HCT116 (cell line): ENCODE measurements at regions not wholly inside any gene's neighbourhood (a gene's known extent, or its start where the extent isn't known, plus 50 kb on each side); places are given as distances from the start of the nearest gene placed in this dataset.

Source experiments
- ATAC-seq: fragments of 200-7000 bp; cut with Tn5 transposase; 2 replicates; pipeline ENCODE4 v1.9.1; 2020; ENCODE audit warnings: mild to moderate bottlenecking, moderate library complexity
- BruUV-seq: library from RNA; stranded (reverse); fragments of 400-500 nt; replicated peaks from 2 replicates; lab custom pipeline; 2021; lab: Mats Ljungman, UMichigan
- CTCF ChIA-PET: fragments of 300-600 bp; sonication (Branson Sonifier 250); formaldehyde crosslinking; loops from one replicate; lab custom pipeline; 2021; ENCODE audit warnings: antibody characterized with exemption; lab: Charles Lee
- POLR2A ChIA-PET: fragments of 300-600, 350-600 bp; sonication (Branson Sonifier 250); formaldehyde crosslinking; loops from one replicate; lab custom pipeline; 2021; ENCODE audit warnings: antibody characterized with exemption; lab: Charles Lee
- RAD21 ChIA-PET, 2 experiments: fragments of 300-600 bp; sonication (Branson Sonifier 250); formaldehyde crosslinking; loops; one replicate each; lab custom pipeline; 2023; ENCODE audit warnings: low total read pairs in 2 of 2; ENCODE audit not compliant: uncharacterized antibody in 2 of 2, unreplicated experiment in 2 of 2, low non-redundant PET in 1 of 2; lab: Charles Lee
- DNase-seq: peaks from one replicate; pipeline ENCODE4 v3.0.0-alpha.2; 2010; ENCODE audit warnings: low read depth, low spot score
- H2AFZ ChIP-seq: fragments of 200-600 bp; shearing (Covaris generic), sonication (generic); 2 replicates; pipeline ENCODE4 v1.6.1; 2017; ENCODE audit warnings: low read depth, mixed run types, mixed read lengths, antibody characterized with exemption, low read length; ENCODE audit not compliant: poor library complexity, severe bottlenecking
- H3K27ac ChIP-seq: 2 replicates; pipeline ENCODE4 v1.5.1; 2012; ENCODE audit warnings: low read depth, low read length
- H3K27me3 ChIP-seq: fragments of 200-600 bp; sonication (generic); 2 replicates; pipeline ENCODE4 v1.6.1; 2016; ENCODE audit warnings: mixed run types, low read length, mixed read lengths; ENCODE audit not compliant: insufficient read depth
- H3K36me3 ChIP-seq, 2 experiments: fragments of 200-500 bp in 1 of 2; fragments of 200-600 bp in 1 of 2; sonication (Bioruptor generic) in 1 of 2; sonication (generic) in 1 of 2; 2 replicates each; pipeline versions ENCODE4 v1.5.1 to v1.6.1; 2014 to 2016; ENCODE audit warnings: low read length in 2 of 2, inconsistent platforms in 1 of 2, mixed read lengths in 1 of 2, mixed run types in 1 of 2; ENCODE audit not compliant: insufficient read depth in 2 of 2, control insufficient read depth in 1 of 2
- H3K4me1 ChIP-seq, 2 experiments: fragments of 200-600 bp in 1 of 2; sonication (generic) in 1 of 2; 2 replicates each; pipeline versions ENCODE4 v1.5.1 to v1.6.1; 2012 to 2017; ENCODE audit warnings: low read length in 2 of 2, inconsistent platforms in 1 of 2, mild to moderate bottlenecking in 1 of 2, mixed read lengths in 1 of 2, mixed run types in 1 of 2, moderate library complexity in 1 of 2; ENCODE audit not compliant: insufficient read depth in 2 of 2, control insufficient read depth in 1 of 2
- H3K4me2 ChIP-seq: fragments of 200-600 bp; sonication (generic); 2 replicates; pipeline ENCODE4 v1.6.1; 2017; ENCODE audit warnings: mixed run types, low read length, mixed read lengths
- H3K4me3 ChIP-seq, 2 experiments: fragments of 200-600 bp in 1 of 2; sonication (generic) in 1 of 2; replicated peaks in 1 of 2; 2 replicates each; pipeline ENCODE4 v1.5.1; 2011 to 2016; ENCODE audit warnings: low read length in 2 of 2, control low read depth in 1 of 2, low read depth in 1 of 2, mild to moderate bottlenecking in 1 of 2, mixed read lengths in 1 of 2, mixed run types in 1 of 2
- H3K79me2 ChIP-seq: fragments of 200-600 bp; sonication (generic); 2 replicates; pipeline ENCODE4 v1.6.1; 2017; ENCODE audit warnings: mild to moderate bottlenecking, mixed run types, low read length, moderate library complexity, mixed read lengths; ENCODE audit not compliant: insufficient read depth
- H3K9ac ChIP-seq: fragments of 200-600 bp; sonication (generic); 2 replicates; pipeline ENCODE4 v1.6.1; 2016; ENCODE audit warnings: low read length, mixed read lengths
- H3K9me2 ChIP-seq: fragments of 200-600 bp; sonication (generic), shearing (Covaris generic); 2 replicates; pipeline ENCODE4 v1.6.1; 2017; ENCODE audit warnings: mixed run types, mild to moderate bottlenecking, moderate library complexity; ENCODE audit not compliant: insufficient read depth
- H3K9me3 ChIP-seq, 2 experiments: fragments of 200-500 bp in 1 of 2; fragments of 200-600 bp in 1 of 2; sonication (Bioruptor generic) in 1 of 2; sonication (generic) in 1 of 2; 2 replicates each; pipeline ENCODE4 v1.6.1; 2014 to 2017; ENCODE audit warnings: low read length in 2 of 2, mixed read lengths in 2 of 2, inconsistent platforms in 1 of 2, low read depth in 1 of 2, mild to moderate bottlenecking in 1 of 2, mixed run types in 1 of 2, moderate library complexity in 1 of 2; ENCODE audit not compliant: control insufficient read depth in 1 of 2, insufficient read depth in 1 of 2
- H4K20me1 ChIP-seq: fragments of 200-600 bp; sonication (generic), shearing (Covaris generic); 2 replicates; pipeline ENCODE4 v1.6.1; 2017; ENCODE audit warnings: mixed run types, mild to moderate bottlenecking, moderate library complexity; ENCODE audit not compliant: insufficient read depth
- CBX3 ChIP-seq: IDR thresholded peaks from 2 replicates; pipeline ENCODE4 v1.6.1; 2012; ENCODE audit warnings: low read depth
- CEBPB ChIP-seq: IDR thresholded peaks from 2 replicates; pipeline ENCODE4 v1.6.1; 2012; ENCODE audit warnings: low read depth
- ELF1 ChIP-seq: IDR thresholded peaks from 2 replicates; pipeline ENCODE4 v1.6.1; 2012; ENCODE audit warnings: low read depth, borderline replicate concordance
- EZH2 ChIP-seq: fragments of 200-600 bp; sonication (generic); IDR thresholded peaks from 2 replicates; pipeline ENCODE4 v1.6.1; 2017; ENCODE audit warnings: antibody characterized with exemption, mixed run types
- EZH2phosphoT487 ChIP-seq: fragments of 200-600 bp; IDR thresholded peaks from 2 replicates; pipeline ENCODE4 v1.6.1; 2018; ENCODE audit warnings: antibody characterized with exemption, borderline replicate concordance
- FOSL1 ChIP-seq: IDR thresholded peaks from 2 replicates; pipeline ENCODE4 v1.6.1; 2012; ENCODE audit warnings: low read depth
- MAX ChIP-seq: IDR thresholded peaks from 2 replicates; pipeline ENCODE4 v1.6.1; 2012
- POLR2A ChIP-seq: IDR thresholded peaks from 2 replicates; pipeline ENCODE4 v1.7.0; 2011; ENCODE audit warnings: borderline replicate concordance; ENCODE audit not compliant: insufficient read depth, insufficient read length; ENCODE audit errors: extremely low read depth
- REST ChIP-seq: IDR thresholded peaks from 2 replicates; pipeline ENCODE4 v1.6.1; 2012; ENCODE audit warnings: low read depth
- SP1 ChIP-seq: IDR thresholded peaks from 2 replicates; pipeline ENCODE4 v1.6.1; 2012; ENCODE audit warnings: low read depth
- TCF7L2 ChIP-seq: IDR thresholded peaks from 2 replicates; pipeline ENCODE4 v1.7.0; 2011; ENCODE audit warnings: borderline replicate concordance, inconsistent platforms; ENCODE audit not compliant: insufficient read depth, insufficient read length; ENCODE audit errors: extremely low read depth
- ZFX ChIP-seq: fragments of 450-650 bp; IDR thresholded peaks from 2 replicates; pipeline ENCODE4 v1.6.1; 2017
- intact Hi-C: fragments of 100-400 bp; cut with micrococcal nuclease; formaldehyde crosslinking; loops from 2 replicates; pipeline ENCODE4 v1.10.0; 2022

DNA sequence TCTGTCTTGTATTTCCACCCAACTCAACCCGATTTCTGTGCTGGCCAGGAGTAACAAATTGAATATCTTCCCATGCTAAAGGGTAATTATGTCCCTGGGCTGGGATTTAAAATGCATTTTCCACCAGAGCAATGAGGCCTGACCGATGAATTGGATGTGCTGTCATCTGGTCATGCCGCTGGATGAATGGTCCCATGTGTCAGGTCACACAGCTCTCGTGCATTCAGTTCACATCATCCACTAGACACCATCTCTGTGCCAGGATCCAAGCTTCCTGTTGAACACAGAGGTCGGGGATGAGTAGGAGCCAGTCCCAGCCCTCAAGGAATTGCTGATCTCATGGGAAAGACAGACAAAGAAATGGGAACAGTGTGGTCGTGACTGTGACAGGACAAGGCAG, 200.8 kb downstream of the ADRA2A start:
- ChIA-PET CTCF (no interaction called here), POLR2A (no interaction called here), RAD21 (no interaction called here)
- Histone ChIP-seq H3K9me3 (no peaks in the 10 kb centered on the region), H3K9ac (no peak overlapping the region), H3K27me3 (peaks cover 35% of the 10 kb centered on the region), H3K79me2 (no peaks in the 10 kb centered on the region), H3K36me3 (no peaks in the 10 kb centered on the region), H3K9me2 (no peaks in the 10 kb centered on the region), H4K20me1 (no peaks in the 10 kb centered on the region), H3K27ac (no peak overlapping the region), H3K4me2 (no peak overlapping the region), H2AFZ (no peak overlapping the region), H3K4me1 (no peaks in the 10 kb centered on the region), H3K4me3 (no peak overlapping the region)
- intact Hi-C loops = no loop called here
- no peak for ATAC-seq
- DNase-seq = no peak
- no peak for TF ChIP-seq CEBPB
- TF ChIP-seq REST = no peak
- no peak for TF ChIP-seq EZH2
- TF ChIP-seq ZFX = no peak
- TF ChIP-seq MAX = no peak
- no peak for TF ChIP-seq ELF1
- TF ChIP-seq POLR2A = no peak
- no peak for TF ChIP-seq SP1
- TF ChIP-seq TCF7L2 = no peak
- TF ChIP-seq CBX3 = no peak
- TF ChIP-seq FOSL1 = no peak
- no peak for TF ChIP-seq EZH2phosphoT487
- no TSS peak for BruUV-seq
